ENCODE measurements at regions not wholly inside any gene's neighbourhood (a gene's known extent, or its start where the extent isn't known, plus 50 kb on each side); places are given as distances from the start of the nearest gene placed in this dataset.

- DNase-seq (ENCODE audit: low read depth, low spot score) (no peak), FAIRE-seq (no peak)
- dilution Hi-C loops (cut with MboI; ENCODE audit: extremely low pct_ligation_motif_present, low sequenced_read_pairs) = no loop called here
These were observed 534.1 kb upstream of the AADAT start for GRCh38 chr4:170623899-170624298.

GRCh38 chr4:170610434-170610833 lies 520.7 kb upstream of the AADAT start:
- TF ChIP-seq CTCF (optimal IDR thresholded peaks at IDR 0.05 in 1 of 3, IDR thresholded peaks at IDR 0.05 in 1 of 3, conservative IDR thresholded peaks at IDR 0.05 in 1 of 3; ENCODE audit: extremely low read depth in 1 of 3, insufficient read depth in 2 of 3, low read length in 3 of 3) (no peak), EZH2 (IDR thresholded peaks at IDR 0.05; ENCODE audit: low read length) (no peak)
- no peaks in the 10 kb centered on the region for H3K9me1 ChIP-seq (ENCODE audit: control insufficient read depth, extremely low read depth, insufficient read depth, low read length)
- H3K9ac ChIP-seq (ENCODE audit: control insufficient read depth, extremely low read depth, insufficient read depth, low read length) = no peak overlapping the region
- no peak overlapping the region for H3K4me2 ChIP-seq (ENCODE audit: control insufficient read depth, extremely low read depth, insufficient read depth, low read depth, low read length)
- no peak overlapping the region for H2AFZ ChIP-seq (ENCODE audit: control insufficient read depth, low read length)
- H4K20me1 ChIP-seq (ENCODE audit: control insufficient read depth, extremely low read depth, insufficient read depth, low read length) = no peaks in the 10 kb centered on the region
- H3K9me3 ChIP-seq (ENCODE audit: control insufficient read depth, low read depth, low read length) = no peaks in the 10 kb centered on the region
- no peak for DNase-seq (ENCODE audit: low read depth, low spot score)
- no peaks in the 10 kb centered on the region for H3K36me3 ChIP-seq (ENCODE audit: control insufficient read depth in 2 of 2, extremely low read depth in 1 of 2, insufficient read depth in 2 of 2, low read length in 2 of 2)
- dilution Hi-C loops (cut with MboI; ENCODE audit: extremely low pct_ligation_motif_present, low sequenced_read_pairs) = no loop called here
- H3K27ac ChIP-seq (ENCODE audit: control insufficient read depth, insufficient read depth, low read length) = no peak overlapping the region
- H3K27me3 ChIP-seq (ENCODE audit: control insufficient read depth, extremely low read depth, insufficient read depth, low read length) = no peaks in the 10 kb centered on the region
- H3K4me3 ChIP-seq (ENCODE audit: control insufficient read depth in 2 of 3, extremely low read depth in 1 of 3, insufficient read depth in 2 of 3, low read depth in 1 of 3, low read length in 3 of 3) = no peak overlapping the region
- no peaks in the 10 kb centered on the region for H3K79me2 ChIP-seq (ENCODE audit: control insufficient read depth, insufficient read depth, low read length)
- H3K4me1 ChIP-seq (ENCODE audit: control insufficient read depth, extremely low read depth, insufficient read depth, low read length) = no peaks in the 10 kb centered on the region
- FAIRE-seq = no peak

More at GRCh38 chr4:170623899-170624298, 534.1 kb upstream of the AADAT start:
- no peak overlapping the region for H2AFZ ChIP-seq (ENCODE audit: control insufficient read depth, low read length)
- H4K20me1 ChIP-seq (ENCODE audit: control insufficient read depth, extremely low read depth, insufficient read depth, low read length) = no peaks in the 10 kb centered on the region
- H3K4me1 ChIP-seq (ENCODE audit: control insufficient read depth, extremely low read depth, insufficient read depth, low read length) = no peaks in the 10 kb centered on the region
- no peak overlapping the region for H3K4me2 ChIP-seq (ENCODE audit: control insufficient read depth, extremely low read depth, insufficient read depth, low read depth, low read length)
- no peaks in the 10 kb centered on the region for H3K9me3 ChIP-seq (ENCODE audit: control insufficient read depth, low read depth, low read length)
- H3K9ac ChIP-seq (ENCODE audit: control insufficient read depth, extremely low read depth, insufficient read depth, low read length) = no peak overlapping the region
- no peak overlapping the region for H3K27ac ChIP-seq (ENCODE audit: control insufficient read depth, insufficient read depth, low read length)
- no peak overlapping the region for H3K4me3 ChIP-seq (ENCODE audit: control insufficient read depth in 2 of 3, extremely low read depth in 1 of 3, insufficient read depth in 2 of 3, low read depth in 1 of 3, low read length in 3 of 3)
- TF ChIP-seq CTCF (optimal IDR thresholded peaks at IDR 0.05 in 1 of 3, IDR thresholded peaks at IDR 0.05 in 1 of 3, conservative IDR thresholded peaks at IDR 0.05 in 1 of 3; ENCODE audit: extremely low read depth in 1 of 3, insufficient read depth in 2 of 3, low read length in 3 of 3) = no peak
- TF ChIP-seq EZH2 (IDR thresholded peaks at IDR 0.05; ENCODE audit: low read length) = no peak
- no peaks in the 10 kb centered on the region for H3K27me3 ChIP-seq (ENCODE audit: control insufficient read depth, extremely low read depth, insufficient read depth, low read length)
- no peaks in the 10 kb centered on the region for H3K79me2 ChIP-seq (ENCODE audit: control insufficient read depth, insufficient read depth, low read length)
- no peaks in the 10 kb centered on the region for H3K9me1 ChIP-seq (ENCODE audit: control insufficient read depth, extremely low read depth, insufficient read depth, low read length)
- H3K36me3 ChIP-seq (ENCODE audit: control insufficient read depth in 2 of 2, extremely low read depth in 1 of 2, insufficient read depth in 2 of 2, low read length in 2 of 2) = no peaks in the 10 kb centered on the region
